ENCODE measurements at regions not wholly inside any gene's neighbourhood (a gene's known extent, or its start where the extent isn't known, plus 50 kb on each side); places are given as distances from the start of the nearest gene placed in this dataset.

DNA sequence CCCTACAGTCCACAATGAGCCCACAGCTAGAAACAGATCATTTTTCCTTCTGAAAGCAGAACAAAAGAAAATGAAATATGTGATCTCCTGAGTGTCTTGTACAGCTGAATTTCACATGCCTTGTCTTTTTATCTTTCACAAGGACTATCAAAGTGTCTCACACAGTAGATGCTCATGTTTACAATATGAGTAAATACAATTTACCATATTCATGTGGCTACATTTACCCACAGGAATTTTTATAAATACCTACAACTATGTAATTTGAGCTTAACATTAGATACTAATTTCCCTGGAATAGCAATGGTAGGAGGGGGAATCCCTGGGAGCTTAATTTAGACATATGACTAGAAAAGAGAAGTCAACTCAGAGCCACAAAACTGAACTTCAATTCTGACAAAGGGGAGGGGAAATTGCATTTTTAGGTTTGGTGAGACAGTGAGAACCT, 186.2 kb downstream of the MACC1 start:
- TF ChIP-seq, protein P1, sequence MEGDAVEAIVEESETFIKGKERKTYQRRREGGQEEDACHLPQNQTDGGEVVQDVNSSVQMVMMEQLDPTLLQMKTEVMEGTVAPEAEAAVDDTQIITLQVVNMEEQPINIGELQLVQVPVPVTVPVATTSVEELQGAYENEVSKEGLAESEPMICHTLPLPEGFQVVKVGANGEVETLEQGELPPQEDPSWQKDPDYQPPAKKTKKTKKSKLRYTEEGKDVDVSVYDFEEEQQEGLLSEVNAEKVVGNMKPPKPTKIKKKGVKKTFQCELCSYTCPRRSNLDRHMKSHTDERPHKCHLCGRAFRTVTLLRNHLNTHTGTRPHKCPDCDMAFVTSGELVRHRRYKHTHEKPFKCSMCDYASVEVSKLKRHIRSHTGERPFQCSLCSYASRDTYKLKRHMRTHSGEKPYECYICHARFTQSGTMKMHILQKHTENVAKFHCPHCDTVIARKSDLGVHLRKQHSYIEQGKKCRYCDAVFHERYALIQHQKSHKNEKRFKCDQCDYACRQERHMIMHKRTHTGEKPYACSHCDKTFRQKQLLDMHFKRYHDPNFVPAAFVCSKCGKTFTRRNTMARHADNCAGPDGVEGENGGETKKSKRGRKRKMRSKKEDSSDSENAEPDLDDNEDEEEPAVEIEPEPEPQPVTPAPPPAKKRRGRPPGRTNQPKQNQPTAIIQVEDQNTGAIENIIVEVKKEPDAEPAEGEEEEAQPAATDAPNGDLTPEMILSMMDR (conservative IDR thresholded peaks at IDR 0.05): no peak
- no peak for TF ChIP-seq ZFX (IDR thresholded peaks at IDR 0.05)

Measured in C4-2B (cell line).